ENCODE measurements at regions not wholly inside any gene's neighbourhood (a gene's known extent, or its start where the extent isn't known, plus 50 kb on each side); places are given as distances from the start of the nearest gene placed in this dataset.

- H2BK5ac ChIP-seq (ENCODE audit: low read length), result no peak overlapping the region
- H3K4me3 ChIP-seq (ENCODE audit: low read length), result no peak overlapping the region
- H3K27me3 ChIP-seq (ENCODE audit: insufficient read depth, low read length, poor library complexity), result no peaks in the 10 kb centered on the region
- no peak overlapping the region for H3K56ac ChIP-seq (ENCODE audit: low read length)
- no peak overlapping the region for H2BK15ac ChIP-seq (replicated peaks; ENCODE audit: low read depth)
- no peak overlapping the region for H2BK120ac ChIP-seq (ENCODE audit: low read depth, low read length)
- no peaks in the 10 kb centered on the region for H3K79me2 ChIP-seq (ENCODE audit: control insufficient read depth, insufficient read depth, low read length)
- no peak overlapping the region for H4K5ac ChIP-seq (ENCODE audit: low read length)
- H3K4me1 ChIP-seq (ENCODE audit: control insufficient read depth, low read depth, low read length), result no peaks in the 10 kb centered on the region
- no peak overlapping the region for H4K8ac ChIP-seq (ENCODE audit: low read depth, low read length)
- H3K18ac ChIP-seq (ENCODE audit: low read length), result no peak overlapping the region
- H3K23ac ChIP-seq (ENCODE audit: low read length), result no peak overlapping the region
- no CpG with 5 or more reads among the region's 7 CpGs for whole genome bisulfite sequencing (ENCODE audit: extremely low coverage, insufficient coverage, low lambda C conversion rate)
- H2AK5ac ChIP-seq (ENCODE audit: low read length), result no peak overlapping the region
- H3K36me3 ChIP-seq (ENCODE audit: control insufficient read depth, insufficient read depth, low read length), result no peaks in the 10 kb centered on the region
- no peaks in the 10 kb centered on the region for H3K79me1 ChIP-seq (ENCODE audit: low read length)
- no peak overlapping the region for H3K9ac ChIP-seq (ENCODE audit: low read length)
- H3K4me2 ChIP-seq (ENCODE audit: low read length), result no peak overlapping the region
- H3K27ac ChIP-seq (ENCODE audit: low read depth, low read length), result no peak overlapping the region
- H3K4ac ChIP-seq (ENCODE audit: low read depth, low read length), result no peak overlapping the region
- no peak for DNase-seq
Observed at GRCh38 chr16:50453446-50453845, 84.7 kb upstream of the BRD7 start.

DNA sequence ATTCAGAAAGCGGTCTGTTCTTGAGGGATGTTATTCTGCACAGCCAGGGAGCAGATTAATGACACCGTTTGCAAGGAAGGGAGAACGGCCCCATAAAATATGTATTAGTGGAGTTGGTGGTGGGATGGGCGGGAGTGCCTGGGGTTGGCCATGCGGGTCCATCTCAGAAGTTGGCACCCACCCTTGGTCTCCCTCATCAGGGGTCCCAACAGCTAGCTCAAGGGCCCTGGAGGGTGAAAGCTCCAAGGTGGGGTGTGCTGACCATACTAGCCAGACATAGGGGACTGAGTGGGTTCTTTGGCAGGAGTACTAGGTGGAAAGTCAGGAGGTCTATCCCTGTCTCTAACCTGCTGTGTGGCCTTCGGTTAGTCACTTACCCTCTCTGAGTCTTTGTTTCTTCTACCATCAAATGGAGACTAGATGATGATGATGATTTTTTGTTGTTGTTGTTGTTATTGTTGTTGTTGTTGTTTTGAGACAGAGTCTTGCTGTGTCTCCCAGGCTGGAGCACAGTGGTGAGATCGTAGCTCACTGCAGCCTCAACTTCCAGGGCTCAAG lies 83.2 kb upstream of the BRD7 start:
- no peak overlapping the region for H3K23ac ChIP-seq (ENCODE audit: low read length)
- WGBS (ENCODE audit: extremely low coverage, insufficient coverage, low lambda C conversion rate), result no CpG with 5 or more reads among the region's 7 CpGs
- no peak overlapping the region for H3K27ac ChIP-seq (ENCODE audit: low read depth, low read length)
- H3K18ac ChIP-seq (ENCODE audit: low read length), result no peak overlapping the region
- no peaks in the 10 kb centered on the region for H3K4me1 ChIP-seq (ENCODE audit: control insufficient read depth, low read depth, low read length)
- DNase-seq, result no peak
- no peak overlapping the region for H2AK5ac ChIP-seq (ENCODE audit: low read length)
- H3K79me1 ChIP-seq (ENCODE audit: low read length), result no peaks in the 10 kb centered on the region
- no peak overlapping the region for H4K5ac ChIP-seq (ENCODE audit: low read length)
- H3K4me3 ChIP-seq (ENCODE audit: low read length), result no peak overlapping the region
- H3K4ac ChIP-seq (ENCODE audit: low read depth, low read length), result no peak overlapping the region
- no peak overlapping the region for H3K9ac ChIP-seq (ENCODE audit: low read length)
- H3K36me3 ChIP-seq (ENCODE audit: control insufficient read depth, insufficient read depth, low read length), result no peaks in the 10 kb centered on the region
- no peak overlapping the region for H2BK15ac ChIP-seq (replicated peaks; ENCODE audit: low read depth)
- no peak overlapping the region for H2BK120ac ChIP-seq (ENCODE audit: low read depth, low read length)
- H3K79me2 ChIP-seq (ENCODE audit: control insufficient read depth, insufficient read depth, low read length), result no peaks in the 10 kb centered on the region
- no peak overlapping the region for H3K56ac ChIP-seq (ENCODE audit: low read length)
- H3K4me2 ChIP-seq (ENCODE audit: low read length), result no peak overlapping the region
- no peak overlapping the region for H2BK5ac ChIP-seq (ENCODE audit: low read length)
- no peaks in the 10 kb centered on the region for H3K27me3 ChIP-seq (ENCODE audit: insufficient read depth, low read length, poor library complexity)
- no peak overlapping the region for H4K8ac ChIP-seq (ENCODE audit: low read depth, low read length)

DNA sequence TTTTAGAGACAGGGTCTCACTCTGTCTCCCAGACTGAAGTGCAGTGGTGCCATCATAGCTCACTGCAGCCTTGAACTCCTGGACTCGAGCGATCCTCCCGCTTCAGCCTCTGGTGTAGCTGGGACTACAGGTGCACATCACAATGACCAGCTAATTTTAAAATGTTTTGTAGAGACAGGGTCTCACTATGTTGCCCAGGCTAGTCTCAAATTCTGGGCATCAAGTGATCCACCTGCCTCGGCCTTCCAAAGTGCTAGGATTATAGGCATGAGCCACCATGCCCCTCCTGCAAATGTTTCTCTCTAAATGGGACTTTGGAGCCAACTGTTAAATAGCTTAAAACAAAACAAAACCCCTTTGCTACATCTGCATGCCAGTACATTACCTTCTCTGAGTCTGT lies 82.2 kb upstream of the BRD7 start:
- no peak overlapping the region for H3K23ac ChIP-seq (ENCODE audit: low read length)
- H3K79me2 ChIP-seq (ENCODE audit: control insufficient read depth, insufficient read depth, low read length), result no peaks in the 10 kb centered on the region
- no peak for DNase-seq
- H3K4me2 ChIP-seq (ENCODE audit: low read length), result no peak overlapping the region
- H3K4me1 ChIP-seq (ENCODE audit: control insufficient read depth, low read depth, low read length), result no peaks in the 10 kb centered on the region
- no peak overlapping the region for H3K18ac ChIP-seq (ENCODE audit: low read length)
- no peak overlapping the region for H2BK15ac ChIP-seq (replicated peaks; ENCODE audit: low read depth)
- H3K36me3 ChIP-seq (ENCODE audit: control insufficient read depth, insufficient read depth, low read length), result no peaks in the 10 kb centered on the region
- H4K5ac ChIP-seq (ENCODE audit: low read length), result no peak overlapping the region
- no peaks in the 10 kb centered on the region for H3K27me3 ChIP-seq (ENCODE audit: insufficient read depth, low read length, poor library complexity)
- no peak overlapping the region for H4K8ac ChIP-seq (ENCODE audit: low read depth, low read length)
- H2BK5ac ChIP-seq (ENCODE audit: low read length), result no peak overlapping the region
- H3K4ac ChIP-seq (ENCODE audit: low read depth, low read length), result no peak overlapping the region
- no peak overlapping the region for H3K4me3 ChIP-seq (ENCODE audit: low read length)
- H3K56ac ChIP-seq (ENCODE audit: low read length), result no peak overlapping the region
- H3K9ac ChIP-seq (ENCODE audit: low read length), result no peak overlapping the region
- no peak overlapping the region for H2BK120ac ChIP-seq (ENCODE audit: low read depth, low read length)
- H2AK5ac ChIP-seq (ENCODE audit: low read length), result no peak overlapping the region
- H3K79me1 ChIP-seq (ENCODE audit: low read length), result no peaks in the 10 kb centered on the region
- no CpG with 5 or more reads among the region's 4 CpGs for WGBS (ENCODE audit: extremely low coverage, insufficient coverage, low lambda C conversion rate)
- no peak overlapping the region for H3K27ac ChIP-seq (ENCODE audit: low read depth, low read length)

DNA sequence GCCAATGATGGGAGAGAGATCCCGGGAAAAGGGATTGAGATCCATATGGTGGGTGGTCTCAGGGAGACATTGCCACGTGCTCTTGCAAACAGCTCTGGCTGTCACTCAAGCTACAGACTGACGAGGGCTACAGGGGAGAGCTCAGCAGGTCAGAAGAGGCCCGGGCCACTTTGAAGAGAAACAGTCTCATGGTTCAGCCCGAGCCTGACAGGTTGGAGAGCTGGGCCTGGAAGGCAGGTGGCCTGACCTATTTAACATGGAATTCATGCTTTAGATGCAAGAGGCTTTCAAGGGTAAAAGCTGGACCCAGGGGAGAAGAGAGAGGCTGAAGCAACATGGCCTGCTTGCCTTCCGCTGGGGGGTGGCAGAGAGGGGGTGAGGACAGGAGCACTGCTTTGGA lies 81.0 kb upstream of the BRD7 start:
- Histone ChIP-seq H4K8ac (ENCODE audit: low read depth, low read length) (no peak overlapping the region), H3K56ac (ENCODE audit: low read length) (no peak overlapping the region), H3K79me2 (ENCODE audit: control insufficient read depth, insufficient read depth, low read length) (no peaks in the 10 kb centered on the region), H3K4ac (ENCODE audit: low read depth, low read length) (no peak overlapping the region), H2BK120ac (ENCODE audit: low read depth, low read length) (no peak overlapping the region), H3K79me1 (ENCODE audit: low read length) (no peaks in the 10 kb centered on the region), H4K5ac (ENCODE audit: low read length) (no peak overlapping the region), H3K4me3 (ENCODE audit: low read length) (no peak overlapping the region), H3K27me3 (ENCODE audit: insufficient read depth, low read length, poor library complexity) (no peaks in the 10 kb centered on the region), H3K4me1 (ENCODE audit: control insufficient read depth, low read depth, low read length) (no peaks in the 10 kb centered on the region), H3K18ac (ENCODE audit: low read length) (no peak overlapping the region), H3K9ac (ENCODE audit: low read length) (no peak overlapping the region), H2BK5ac (ENCODE audit: low read length) (no peak overlapping the region), H3K23ac (ENCODE audit: low read length) (no peak overlapping the region), H2BK15ac (replicated peaks; ENCODE audit: low read depth) (no peak overlapping the region), H3K27ac (ENCODE audit: low read depth, low read length) (no peak overlapping the region), H3K36me3 (ENCODE audit: control insufficient read depth, insufficient read depth, low read length) (no peaks in the 10 kb centered on the region), H3K4me2 (ENCODE audit: low read length) (no peak overlapping the region), H2AK5ac (ENCODE audit: low read length) (no peak overlapping the region)
- no CpG with 5 or more reads among the region's 6 CpGs for WGBS (ENCODE audit: extremely low coverage, insufficient coverage, low lambda C conversion rate)
- no peak for DNase-seq

DNA sequence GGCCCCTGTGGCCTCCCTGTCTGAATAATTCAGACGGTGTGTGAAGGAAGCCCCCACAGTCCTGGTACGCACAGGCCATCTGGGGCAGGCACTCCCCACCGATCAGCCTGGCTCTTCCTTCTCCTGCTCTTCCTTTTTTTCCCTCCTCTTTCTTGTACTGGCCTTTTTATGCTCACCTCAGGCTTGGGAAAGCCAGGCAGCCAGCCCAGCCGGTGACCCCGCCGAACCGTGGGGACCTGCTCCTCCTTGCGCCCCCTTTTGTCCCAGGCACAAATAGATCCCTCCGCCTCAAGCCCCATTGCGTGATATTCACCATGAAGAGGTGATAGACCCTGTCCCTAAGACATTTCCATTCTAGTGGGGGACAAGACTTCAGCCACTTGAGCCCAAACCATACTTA lies 80.2 kb upstream of the BRD7 start:
- Histone ChIP-seq H2AK5ac (ENCODE audit: low read length) (no peak overlapping the region), H2BK120ac (ENCODE audit: low read depth, low read length) (no peak overlapping the region), H3K79me1 (ENCODE audit: low read length) (no peaks in the 10 kb centered on the region), H3K9ac (ENCODE audit: low read length) (no peak overlapping the region), H3K36me3 (ENCODE audit: control insufficient read depth, insufficient read depth, low read length) (no peaks in the 10 kb centered on the region), H2BK15ac (replicated peaks; ENCODE audit: low read depth) (no peak overlapping the region), H3K27ac (ENCODE audit: low read depth, low read length) (no peak overlapping the region), H3K18ac (ENCODE audit: low read length) (no peak overlapping the region), H3K23ac (ENCODE audit: low read length) (no peak overlapping the region), H3K4me1 (ENCODE audit: control insufficient read depth, low read depth, low read length) (no peaks in the 10 kb centered on the region), H3K56ac (ENCODE audit: low read length) (no peak overlapping the region), H3K79me2 (ENCODE audit: control insufficient read depth, insufficient read depth, low read length) (no peaks in the 10 kb centered on the region), H3K4me2 (ENCODE audit: low read length) (no peak overlapping the region), H3K4me3 (ENCODE audit: low read length) (no peak overlapping the region), H4K8ac (ENCODE audit: low read depth, low read length) (no peak overlapping the region), H4K5ac (ENCODE audit: low read length) (no peak overlapping the region), H3K4ac (ENCODE audit: low read depth, low read length) (no peak overlapping the region), H3K27me3 (ENCODE audit: insufficient read depth, low read length, poor library complexity) (no peaks in the 10 kb centered on the region), H2BK5ac (ENCODE audit: low read length) (no peak overlapping the region)
- no CpG with 5 or more reads among the region's 10 CpGs for WGBS (ENCODE audit: extremely low coverage, insufficient coverage, low lambda C conversion rate)
- DNase-seq, result no peak

- peak; percentile 69 for DNase-seq
- Histone ChIP-seq H2BK15ac (replicated peaks; ENCODE audit: low read depth) (no peak overlapping the region), H2BK120ac (ENCODE audit: low read depth, low read length) (no peak overlapping the region), H3K36me3 (ENCODE audit: control insufficient read depth, insufficient read depth, low read length) (no peaks in the 10 kb centered on the region), H2AK5ac (ENCODE audit: low read length) (no peak overlapping the region), H3K27me3 (ENCODE audit: insufficient read depth, low read length, poor library complexity) (no peaks in the 10 kb centered on the region), H3K79me1 (ENCODE audit: low read length) (no peaks in the 10 kb centered on the region), H3K18ac (ENCODE audit: low read length) (no peak overlapping the region), H4K8ac (ENCODE audit: low read depth, low read length) (no peak overlapping the region), H3K9ac (ENCODE audit: low read length) (no peak overlapping the region), H4K5ac (ENCODE audit: low read length) (no peak overlapping the region), H2BK5ac (ENCODE audit: low read length) (no peak overlapping the region), H3K56ac (ENCODE audit: low read length) (no peak overlapping the region), H3K4ac (ENCODE audit: low read depth, low read length) (no peak overlapping the region), H3K4me3 (ENCODE audit: low read length) (no peak overlapping the region), H3K27ac (ENCODE audit: low read depth, low read length) (no peak overlapping the region), H3K4me1 (ENCODE audit: control insufficient read depth, low read depth, low read length) (no peaks in the 10 kb centered on the region), H3K23ac (ENCODE audit: low read length) (no peak overlapping the region), H3K79me2 (ENCODE audit: control insufficient read depth, insufficient read depth, low read length) (no peaks in the 10 kb centered on the region), H3K4me2 (ENCODE audit: low read length) (no peak overlapping the region)
- no CpG with 5 or more reads among the region's 8 CpGs for WGBS (ENCODE audit: extremely low coverage, insufficient coverage, low lambda C conversion rate)
Observed at GRCh38 chr16:50448522-50448921, 79.7 kb upstream of the BRD7 start.

All from mesendoderm (in vitro differentiated cells).